ENCODE measurements at regions not wholly inside any gene's neighbourhood (a gene's known extent, or its start where the extent isn't known, plus 50 kb on each side); places are given as distances from the start of the nearest gene placed in this dataset.
"Not testable (repeated sequence)": the region's sequence is repeated elsewhere in the genome, so short reads cannot be mapped to it uniquely, and the experiment has no call there.

DNA sequence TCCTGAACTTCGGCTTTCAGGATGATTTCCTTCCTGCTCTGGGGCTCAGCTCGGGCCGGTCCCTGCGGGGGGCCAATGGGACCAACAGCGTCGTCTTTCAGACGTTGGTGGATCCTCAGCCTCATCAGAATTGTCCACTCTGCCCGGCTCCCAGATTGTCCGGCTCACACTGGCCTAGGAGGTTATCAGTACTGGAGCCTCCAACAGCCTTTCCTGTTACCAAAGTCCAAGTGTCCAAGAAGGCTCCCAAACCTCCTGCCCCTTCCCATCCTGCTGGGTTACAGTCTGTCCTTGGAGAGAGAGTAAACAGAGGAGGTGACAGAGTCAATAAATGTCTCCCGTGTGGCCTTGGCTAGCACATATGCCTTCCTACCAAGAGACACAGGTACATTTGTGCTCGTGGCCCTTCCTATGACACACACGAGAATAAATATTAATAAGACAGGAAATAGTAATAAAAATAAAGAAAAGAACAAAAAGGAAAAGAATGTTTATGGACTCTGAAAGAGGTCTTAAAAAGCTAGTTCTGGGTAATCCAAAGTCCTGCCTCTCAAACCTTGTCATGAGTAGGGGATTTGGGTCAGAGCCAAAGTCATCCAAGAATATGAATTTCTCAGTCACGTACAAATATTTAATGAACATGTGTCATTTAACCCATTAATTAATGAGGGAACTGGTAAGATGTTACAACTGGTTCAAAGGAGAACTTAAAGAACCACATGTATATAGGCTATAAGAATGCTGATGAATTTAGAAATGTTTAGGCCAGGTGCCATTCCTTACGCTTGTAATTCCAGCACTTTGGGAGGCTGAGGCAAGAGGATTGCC is 80.8 kb upstream of the SLC2A1 start:
- no peak for DNase-seq

DNA sequence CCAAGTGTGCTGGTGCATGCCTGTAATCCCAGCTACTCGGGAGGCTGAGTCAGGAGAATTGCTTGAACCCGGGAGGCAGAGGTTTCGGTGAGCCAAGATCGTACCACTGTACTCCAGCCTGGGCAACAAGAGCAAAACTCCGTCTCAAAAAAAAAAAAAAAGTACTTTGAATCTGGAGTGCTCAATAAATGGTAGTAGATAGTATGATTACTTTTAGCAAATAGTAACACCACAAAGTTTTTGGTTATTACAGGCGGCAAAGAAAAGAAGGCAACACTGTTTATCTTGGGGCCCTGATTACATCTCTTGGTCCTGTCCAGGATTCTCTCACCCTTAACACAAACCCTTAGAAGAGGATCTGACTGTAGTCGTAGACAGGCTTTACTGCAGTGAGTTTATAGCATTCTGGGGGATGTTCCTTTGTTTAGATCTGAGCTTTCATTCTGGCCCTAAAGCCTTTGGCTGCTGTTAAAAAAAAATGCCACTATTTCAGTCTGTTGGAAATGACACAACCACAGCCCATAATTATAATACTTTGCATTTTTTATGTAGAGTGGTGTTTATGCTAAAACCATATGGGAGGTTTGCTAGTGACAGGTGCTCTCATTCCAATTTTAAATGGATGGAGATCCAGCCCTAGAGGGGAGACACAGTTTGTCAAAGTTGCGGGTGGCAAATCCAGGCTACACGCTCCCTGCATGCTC is 79.7 kb upstream of the SLC2A1 start:
- no peak for DNase-seq

DNA sequence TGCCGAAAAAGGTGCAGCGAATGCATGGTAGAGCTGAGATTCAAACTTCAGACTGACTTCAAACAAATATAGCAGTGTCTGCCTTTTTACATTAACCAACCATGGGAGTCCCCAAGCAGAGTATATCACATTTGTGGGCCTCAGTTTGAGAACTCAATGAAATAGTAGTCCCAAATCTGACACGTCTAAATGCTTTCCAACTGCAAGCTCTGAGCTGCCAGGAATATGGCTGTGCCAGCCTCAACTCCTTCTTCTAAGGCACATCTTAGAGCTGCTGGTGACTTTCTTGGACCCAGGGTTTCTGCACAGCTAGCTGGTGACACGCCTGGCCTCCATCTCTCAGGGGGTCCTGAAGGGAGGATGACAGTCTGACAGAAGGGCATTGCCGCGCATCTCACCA is 78.8 kb upstream of the SLC2A1 start:
- DNase-seq, result no peak

DNA sequence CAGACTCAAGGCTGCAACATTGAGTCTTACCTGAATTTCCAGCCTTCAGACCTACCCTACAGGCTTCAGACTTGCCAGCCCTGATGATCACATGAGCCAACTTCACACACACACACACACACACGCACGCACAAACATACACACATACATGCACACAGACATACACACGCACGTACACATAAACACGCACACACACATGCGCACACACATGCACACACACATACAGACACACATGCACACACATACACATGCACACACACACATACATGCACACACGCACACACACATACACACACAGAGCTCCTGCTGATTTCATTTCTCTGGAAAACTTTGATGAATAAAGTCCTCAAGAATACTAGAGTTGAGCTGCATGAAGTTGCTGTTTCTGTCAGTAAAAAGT is 78.3 kb upstream of the SLC2A1 start:
- no peak for DNase-seq

DNA sequence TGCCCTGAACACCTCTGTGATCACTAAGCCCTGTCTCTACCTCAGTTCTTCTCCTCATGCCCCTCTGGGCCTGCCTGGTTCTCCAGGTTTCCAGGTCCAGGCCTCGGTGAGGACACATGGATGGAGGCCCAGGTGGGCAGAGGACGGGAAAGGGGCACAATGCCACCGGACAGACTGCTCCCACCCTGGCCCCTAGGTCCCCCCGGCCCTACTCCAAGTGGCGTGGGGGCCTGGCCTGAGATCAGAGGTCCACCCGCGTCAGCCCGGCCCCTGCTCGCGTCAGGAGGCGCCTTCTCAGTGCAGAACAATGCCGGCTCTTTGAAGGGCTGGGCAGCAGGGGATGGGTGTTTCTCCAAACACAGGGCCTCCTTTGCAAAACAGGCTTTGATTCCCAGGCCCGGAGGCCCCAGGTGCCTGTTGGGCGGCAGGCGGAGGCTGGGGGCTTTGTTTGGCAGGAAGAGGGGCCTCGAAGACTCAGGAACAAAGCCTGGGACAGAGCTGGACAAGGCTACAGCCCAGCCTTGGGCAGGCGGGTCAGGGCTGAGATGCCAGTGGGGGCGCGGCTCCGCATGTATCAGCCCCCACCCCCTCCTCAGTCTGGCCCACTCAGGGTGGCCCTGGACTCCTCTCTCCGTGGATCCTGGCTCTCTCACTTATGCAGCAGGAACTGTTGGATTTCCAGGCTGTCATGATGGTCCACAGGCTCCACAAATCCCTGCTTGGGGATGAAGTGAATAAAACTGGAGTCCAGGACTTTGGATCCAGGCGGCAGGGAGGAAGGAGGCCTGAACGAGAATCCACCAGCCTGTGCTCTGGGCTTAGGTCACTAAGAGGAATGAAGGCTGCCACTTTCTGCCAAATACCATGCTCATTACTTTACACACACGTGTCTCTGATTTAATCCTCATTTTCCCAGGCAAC is 77.4 kb upstream of the SLC2A1 start:
- DNase-seq, result no peak

DNA sequence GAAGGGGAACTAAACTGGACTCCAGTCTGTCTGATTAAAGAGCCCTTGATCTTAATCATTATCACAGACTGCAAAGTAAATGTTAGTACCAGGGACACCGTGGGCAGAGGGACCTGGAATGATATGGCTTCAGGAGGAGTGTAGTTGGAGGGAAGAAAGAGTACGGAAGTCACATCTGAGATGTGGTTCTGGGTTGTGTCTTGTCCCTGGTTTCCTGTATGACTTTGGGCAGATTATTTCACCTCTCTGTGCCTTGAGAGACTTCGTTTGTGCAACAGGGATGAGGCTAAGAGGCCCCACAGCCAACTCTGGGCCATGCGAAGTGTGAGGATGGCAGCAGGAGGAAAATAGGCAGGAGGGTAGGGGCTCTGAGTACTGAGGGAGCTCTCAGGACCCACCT is 76.1 kb upstream of the SLC2A1 start:
- DNase-seq, result no peak

DNA sequence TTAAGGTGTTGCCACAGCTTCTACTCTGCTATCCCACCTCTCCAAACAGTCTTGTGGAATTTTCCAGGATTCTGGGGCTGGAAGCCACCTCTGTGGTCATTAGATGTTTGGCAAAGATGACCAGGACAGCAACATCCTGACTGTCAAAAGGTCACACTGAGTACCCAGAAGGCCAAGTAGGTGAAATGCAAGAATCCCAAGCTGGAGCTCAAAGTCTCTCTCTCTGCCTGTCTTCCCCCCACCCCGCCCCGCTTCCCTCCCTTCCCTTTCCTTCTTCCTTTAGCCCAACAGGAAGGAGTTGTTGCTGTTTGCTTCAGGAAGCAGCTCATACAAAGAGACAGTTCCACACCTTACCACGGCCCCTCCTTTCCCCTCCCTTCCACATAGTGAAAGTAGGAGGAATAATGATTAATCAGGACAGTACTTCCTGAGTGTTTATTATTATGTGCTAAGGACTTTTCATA is 75.6 kb upstream of the SLC2A1 start:
- no peak for DNase-seq

DNA sequence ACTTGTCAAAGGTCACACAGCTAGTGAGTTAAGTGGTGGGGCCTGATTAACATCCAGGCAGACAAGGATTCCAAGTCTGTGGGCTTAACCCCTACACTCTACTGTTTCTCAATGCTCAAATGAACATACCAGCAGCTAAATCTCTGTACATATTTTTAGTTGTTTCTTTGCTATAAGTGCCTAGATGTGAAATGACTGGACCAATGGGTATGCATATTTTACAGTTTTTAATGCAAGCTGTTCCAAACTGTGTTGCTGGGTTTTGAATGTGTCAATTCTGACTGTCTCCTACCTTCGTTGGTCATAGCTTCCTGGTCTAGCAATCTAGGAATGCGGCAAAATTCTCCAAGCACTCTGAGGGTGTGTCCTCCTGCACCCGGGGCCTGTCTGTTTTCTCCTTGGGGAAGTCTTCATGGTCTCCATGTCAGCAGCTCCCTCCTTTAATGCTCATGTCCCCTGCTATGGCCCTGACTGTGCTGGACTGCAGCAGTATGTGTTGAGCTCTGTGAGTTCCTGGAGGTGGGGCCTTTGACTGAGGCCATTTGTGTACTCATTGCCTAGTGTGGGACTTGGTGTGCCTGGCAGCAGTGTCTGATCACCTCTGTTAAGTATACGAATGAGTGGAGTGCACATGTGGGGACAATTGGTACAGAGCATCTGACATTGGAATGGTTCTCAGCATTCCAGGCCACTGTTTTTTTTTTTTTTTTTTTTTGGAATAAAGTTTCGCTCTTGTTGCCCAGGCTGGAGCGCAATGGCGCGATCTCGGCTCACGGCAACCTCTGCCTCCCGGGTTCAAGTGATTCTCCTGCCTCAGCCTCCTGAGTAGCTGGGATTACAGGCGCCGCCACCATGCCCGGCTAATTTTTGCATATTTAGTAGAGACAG is 72.9 kb upstream of the SLC2A1 start:
- DNase-seq, result no peak

DNA sequence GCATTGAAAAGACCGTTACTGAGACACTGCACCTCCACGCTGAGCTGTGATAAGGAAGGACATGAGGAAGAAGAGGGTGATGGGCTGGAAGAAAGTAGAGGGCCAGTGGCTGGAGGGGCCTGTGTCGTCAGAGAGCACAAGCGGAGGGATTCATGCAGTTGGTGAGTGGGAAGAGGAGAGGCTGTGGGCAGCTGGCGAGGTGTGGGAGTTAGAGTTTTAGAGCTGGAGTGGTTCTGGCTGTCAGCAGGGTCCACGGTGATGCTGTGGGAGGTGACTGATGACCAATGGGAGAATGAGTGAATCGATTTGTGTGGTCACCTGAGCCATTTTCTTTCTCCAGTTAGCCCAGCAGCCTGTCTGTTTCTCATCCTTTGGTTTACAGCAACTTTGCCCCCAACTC is 66.2 kb upstream of the SLC2A1 start:
- DNase-seq, result no peak

DNA sequence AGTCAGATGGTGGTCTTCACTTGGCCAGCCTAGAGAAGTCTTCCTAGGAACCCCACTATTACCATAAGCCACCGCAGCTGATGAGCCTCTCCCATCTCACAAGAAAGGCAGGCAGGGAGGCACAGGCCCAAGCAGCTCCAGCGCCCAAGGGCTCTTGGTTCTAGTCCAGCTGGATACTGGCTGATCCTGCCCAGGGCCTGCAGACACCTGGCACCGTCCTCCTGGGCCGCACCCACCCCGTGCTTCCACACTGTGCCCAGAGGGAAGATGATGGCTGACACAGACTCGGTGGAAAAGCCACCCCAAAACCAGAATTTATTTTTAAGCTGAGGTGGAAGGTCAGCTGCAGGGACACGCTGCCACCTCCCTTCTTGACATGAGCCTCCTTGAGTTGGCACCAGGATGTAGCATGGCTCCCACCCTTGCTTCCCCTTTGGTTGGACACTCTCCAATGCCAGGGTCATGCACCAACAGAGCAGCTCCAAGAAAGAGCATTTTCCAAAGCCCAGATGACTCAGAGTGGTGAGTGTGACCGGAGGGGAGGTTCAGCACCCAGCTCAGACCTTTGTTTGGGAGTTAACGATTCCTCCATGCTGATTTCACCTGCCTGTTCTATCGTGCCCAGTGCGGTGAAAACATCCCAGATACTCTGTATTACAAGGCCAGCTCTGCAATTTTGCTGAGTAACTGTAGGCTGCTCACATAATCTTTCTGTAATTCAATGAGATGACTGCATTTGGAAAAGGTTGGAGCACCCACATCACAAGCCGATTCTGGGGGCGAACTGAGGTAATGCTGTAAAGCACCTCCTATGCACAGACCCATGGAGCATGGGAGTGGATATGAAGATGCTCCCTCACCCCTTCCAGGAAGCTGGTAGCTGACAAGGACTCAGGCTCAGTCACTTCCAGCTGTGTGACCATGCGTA is 63.1 kb upstream of the SLC2A1 start:
- DNase-seq, result no peak

DNA sequence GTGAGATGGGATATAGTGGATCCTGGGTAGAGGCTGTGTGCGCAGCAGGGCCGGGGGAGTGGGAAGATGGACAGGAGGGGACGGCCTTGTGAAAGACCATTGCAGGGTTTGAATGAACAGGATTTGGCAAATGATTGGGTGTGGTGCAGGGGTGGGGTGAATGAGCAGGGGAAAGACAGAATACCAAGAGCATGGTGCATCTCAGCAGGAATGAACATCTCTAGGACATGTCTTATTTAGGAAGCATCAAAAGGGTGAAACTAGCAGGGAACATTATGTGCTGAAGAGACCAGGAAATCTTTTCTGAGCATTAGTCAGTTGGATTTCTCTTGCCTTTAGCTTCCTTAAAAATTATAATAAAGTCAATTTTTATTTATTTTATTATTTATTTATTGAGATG is 60.6 kb upstream of the SLC2A1 start:
- DNase-seq, result no peak

DNA sequence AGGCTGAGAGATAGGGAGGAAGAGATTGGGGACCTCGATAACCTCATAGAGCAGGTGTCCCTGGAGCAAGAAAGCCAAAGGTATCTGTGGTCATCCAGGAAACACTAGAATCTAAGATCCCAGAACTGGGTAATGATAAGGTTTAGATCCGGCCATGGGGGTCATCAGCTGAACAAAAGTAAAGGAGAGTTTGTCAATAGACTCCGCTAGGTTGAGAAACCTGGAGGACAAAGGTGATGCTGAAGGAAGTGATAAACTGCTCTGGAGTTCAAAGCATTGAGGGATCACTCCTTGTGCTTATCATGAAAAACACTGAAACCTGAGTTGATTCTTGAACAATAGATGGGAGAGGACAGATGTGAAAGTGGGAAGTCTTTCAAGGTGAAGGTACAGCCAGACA is 59.5 kb upstream of the SLC2A1 start:
- DNase-seq, result no peak

DNA sequence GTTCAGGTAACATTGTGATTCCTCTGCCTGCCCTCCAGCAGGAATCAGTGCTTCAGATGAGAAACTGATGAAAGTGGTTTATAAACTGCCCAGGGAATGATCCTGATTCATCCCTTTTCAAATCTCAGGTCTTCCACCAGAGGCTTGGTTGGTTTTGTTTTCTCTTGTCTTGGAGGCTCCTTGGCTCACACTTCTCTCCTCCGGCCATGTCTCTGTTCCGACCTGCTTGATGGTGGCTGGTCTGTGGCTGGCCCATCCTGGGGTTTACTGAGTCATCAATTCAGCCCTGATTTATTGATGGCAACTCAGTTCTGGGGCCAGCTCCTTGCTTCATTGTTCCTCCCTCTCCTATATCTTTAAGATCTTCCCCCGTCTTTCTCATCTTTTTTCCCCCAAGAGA is 56.6 kb upstream of the SLC2A1 start:
- no peak for DNase-seq

DNA sequence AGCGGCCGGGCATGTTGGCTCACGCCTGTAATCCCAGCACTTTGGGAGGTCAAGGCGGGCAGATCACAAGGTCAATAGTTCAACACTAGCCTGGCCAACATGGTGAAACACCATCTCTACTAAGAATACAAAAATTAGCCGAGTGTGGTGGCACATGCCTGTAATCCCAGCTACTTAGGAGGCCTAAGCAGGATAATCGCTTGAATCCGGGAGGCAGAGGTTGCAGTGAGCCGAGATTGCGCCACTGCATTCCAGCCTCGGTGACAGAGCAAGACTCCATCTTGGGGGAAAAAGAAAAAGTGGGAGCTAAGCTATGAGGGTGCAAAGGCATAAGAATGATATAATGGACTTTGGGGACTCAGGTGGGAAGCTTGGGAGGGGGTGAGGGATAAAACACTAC is 55.9 kb upstream of the SLC2A1 start:
- not testable (repeated sequence) for DNase-seq

DNA sequence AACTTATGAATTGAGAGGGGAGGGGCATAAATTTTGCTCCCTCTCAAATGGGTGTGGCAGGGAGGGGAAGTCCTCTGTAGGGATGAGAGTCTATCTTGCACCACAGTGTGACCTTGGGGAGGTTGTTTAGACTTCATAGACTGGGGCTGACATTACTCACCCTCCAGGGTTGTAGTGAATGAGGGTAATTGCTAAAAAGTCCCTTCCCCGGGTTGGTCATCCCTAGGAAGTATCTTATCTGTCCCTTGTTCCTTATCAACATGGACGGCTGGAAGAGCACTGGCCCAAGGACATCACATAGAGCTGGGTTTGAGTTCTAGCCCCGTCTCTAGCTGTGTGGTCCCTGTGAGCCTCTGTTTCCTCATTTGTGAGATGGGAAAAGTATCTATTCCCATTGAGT is 52.4 kb upstream of the SLC2A1 start:
- DNase-seq, result no peak

DNA sequence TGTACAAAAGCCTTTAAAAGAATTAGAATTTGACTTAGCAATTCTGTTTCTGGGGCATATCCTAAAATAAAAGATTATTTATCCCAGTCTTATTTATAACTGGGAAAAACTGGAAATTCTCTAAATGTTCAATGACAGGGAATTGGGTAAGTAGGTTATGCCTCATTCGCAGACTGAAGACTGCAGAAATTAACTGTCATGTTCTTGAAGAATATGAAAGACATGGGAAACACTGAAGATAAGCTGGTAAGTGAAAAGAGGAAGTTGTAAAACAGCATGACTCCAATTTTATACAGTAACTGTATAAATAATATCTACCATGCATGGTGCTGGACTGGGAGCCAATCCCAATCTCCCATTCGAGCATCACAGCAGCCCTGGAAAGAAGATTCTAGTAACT is 50.6 kb upstream of the SLC2A1 start:
- DNase-seq, result no peak

DNA sequence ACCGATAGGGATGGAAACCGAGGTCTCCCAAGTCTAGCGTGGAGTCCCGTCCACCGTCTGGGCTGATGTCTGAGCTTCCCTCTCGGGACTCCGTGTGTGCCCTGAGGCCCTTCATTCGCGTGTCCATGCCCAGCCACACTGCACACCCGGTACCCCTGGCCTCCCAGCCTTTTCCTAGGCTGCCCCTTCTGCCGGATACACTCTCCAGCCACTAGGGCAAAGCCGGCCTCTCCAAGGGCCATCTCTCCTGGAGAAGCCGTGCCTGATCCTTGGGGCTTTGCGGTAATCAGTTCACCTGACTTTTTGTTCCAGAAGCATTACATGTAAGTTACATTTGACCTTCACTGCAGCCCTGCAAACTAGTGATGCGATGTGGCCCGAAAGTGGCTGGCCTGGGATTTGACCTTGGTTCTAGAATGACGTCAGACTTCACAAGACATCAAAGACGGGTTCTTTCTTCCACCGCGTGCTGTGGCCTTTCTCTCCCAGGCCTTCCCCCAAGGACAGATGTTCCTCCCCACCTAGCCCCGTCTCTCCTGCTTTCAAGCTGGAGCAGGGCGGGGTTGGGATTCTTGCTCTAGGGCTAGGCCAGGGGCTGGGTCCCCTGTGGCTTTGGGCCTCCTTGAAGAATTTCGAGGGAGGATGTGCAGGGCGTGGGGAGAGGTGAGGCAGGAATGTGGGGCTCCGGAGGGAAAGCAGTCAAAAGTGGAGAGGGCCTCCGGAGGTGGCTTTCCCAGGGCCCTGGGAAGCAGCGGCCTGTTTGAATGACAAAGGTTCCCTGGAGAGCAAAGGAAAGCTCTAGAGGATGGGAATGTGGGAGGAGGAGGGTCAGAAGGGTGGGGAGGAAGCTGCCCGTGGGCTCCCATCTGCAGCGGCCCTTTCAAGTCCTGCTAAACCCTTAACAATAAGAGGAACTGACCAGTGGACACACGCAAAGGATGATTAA is 49.7 kb upstream of the SLC2A1 start:
- no peak for DNase-seq

Measured in activated CD8-positive, alpha-beta memory T cell treated with anti-CD3 and anti-CD28 coated beads, Interleukin-2, amount 50 U/mL, for 4 hours (primary cell).